ENCODE measurements at regions not wholly inside any gene's neighbourhood (a gene's known extent, or its start where the extent isn't known, plus 50 kb on each side); places are given as distances from the start of the nearest gene placed in this dataset.

DNA sequence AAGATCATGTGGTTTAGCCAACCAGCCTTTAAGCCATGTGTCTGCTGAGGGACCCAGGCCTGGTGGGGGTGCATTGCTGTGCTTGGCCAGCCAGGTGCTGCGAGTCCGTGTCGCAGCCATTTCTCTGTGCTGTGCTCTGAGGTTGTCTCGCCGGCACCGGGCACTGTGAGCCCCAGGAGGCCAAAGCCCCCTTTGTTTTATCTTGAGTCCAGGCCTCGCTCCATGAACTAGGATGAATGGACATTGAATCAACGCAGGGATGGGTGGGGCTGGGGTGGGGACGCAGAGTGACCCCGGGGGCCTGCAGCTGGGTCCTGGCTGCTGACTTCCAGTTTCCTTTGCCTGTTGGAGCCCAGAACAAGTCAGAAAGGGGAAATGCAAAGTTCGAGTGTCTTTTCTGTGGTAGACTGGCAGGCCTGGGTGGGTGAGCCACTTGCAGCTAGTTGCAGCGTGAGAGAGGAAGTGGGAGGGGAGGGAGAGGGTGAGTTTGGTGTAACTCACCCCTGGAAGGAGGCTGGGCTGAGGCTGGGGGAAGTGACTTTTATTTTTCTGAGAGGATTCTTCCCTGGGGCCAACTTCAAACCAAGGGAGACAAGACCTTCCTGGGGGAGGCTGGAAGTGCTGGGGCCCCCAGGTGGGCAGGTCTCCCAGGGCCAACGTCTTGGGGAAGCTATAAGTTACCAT lies 324.7 kb downstream of the SEC14L1 start:
- TF ChIP-seq, protein P1, sequence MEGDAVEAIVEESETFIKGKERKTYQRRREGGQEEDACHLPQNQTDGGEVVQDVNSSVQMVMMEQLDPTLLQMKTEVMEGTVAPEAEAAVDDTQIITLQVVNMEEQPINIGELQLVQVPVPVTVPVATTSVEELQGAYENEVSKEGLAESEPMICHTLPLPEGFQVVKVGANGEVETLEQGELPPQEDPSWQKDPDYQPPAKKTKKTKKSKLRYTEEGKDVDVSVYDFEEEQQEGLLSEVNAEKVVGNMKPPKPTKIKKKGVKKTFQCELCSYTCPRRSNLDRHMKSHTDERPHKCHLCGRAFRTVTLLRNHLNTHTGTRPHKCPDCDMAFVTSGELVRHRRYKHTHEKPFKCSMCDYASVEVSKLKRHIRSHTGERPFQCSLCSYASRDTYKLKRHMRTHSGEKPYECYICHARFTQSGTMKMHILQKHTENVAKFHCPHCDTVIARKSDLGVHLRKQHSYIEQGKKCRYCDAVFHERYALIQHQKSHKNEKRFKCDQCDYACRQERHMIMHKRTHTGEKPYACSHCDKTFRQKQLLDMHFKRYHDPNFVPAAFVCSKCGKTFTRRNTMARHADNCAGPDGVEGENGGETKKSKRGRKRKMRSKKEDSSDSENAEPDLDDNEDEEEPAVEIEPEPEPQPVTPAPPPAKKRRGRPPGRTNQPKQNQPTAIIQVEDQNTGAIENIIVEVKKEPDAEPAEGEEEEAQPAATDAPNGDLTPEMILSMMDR (IDR thresholded peaks at IDR 0.05): no peak
- no peak for TF ChIP-seq POLR2A (IDR thresholded peaks at IDR 0.05)
- no peak for TF ChIP-seq POLR2AphosphoS5 (IDR thresholded peaks at IDR 0.05)

Data from breast epithelium (tissue), 3 donors.